ENCODE measurements at regions not wholly inside any gene's neighbourhood (a gene's known extent, or its start where the extent isn't known, plus 50 kb on each side); places are given as distances from the start of the nearest gene placed in this dataset.

- H3K4me3 ChIP-seq = no peak overlapping the region
- no peaks in the 10 kb centered on the region for H3K4me1 ChIP-seq
- H3K36me3 ChIP-seq = no peaks in the 10 kb centered on the region
- H3K9me3 ChIP-seq = no peaks in the 10 kb centered on the region
- WGBS (ENCODE audit: insufficient coverage, low coverage, low lambda C conversion rate, missing lambda C conversion rate) = no CpG with 5 or more reads among the region's 9 CpGs
- intact Hi-C loops (cut with DNase I) = no loop called here
- no peak for DNase-seq
- no peak overlapping the region for H3K27ac ChIP-seq
- no peak for ATAC-seq
- no peaks in the 10 kb centered on the region for H3K27me3 ChIP-seq
- TF ChIP-seq POLR2A (IDR thresholded peaks at IDR 0.05) (no peak), CTCF (IDR thresholded peaks at IDR 0.05) (no peak)
Measured at GRCh38 chr12:116481726-116482125, 77.5 kb upstream of the MAP1LC3B2 start.

GRCh38 chr12:116482179-116482578 is 77.0 kb upstream of the MAP1LC3B2 start:
- Histone ChIP-seq H3K36me3 (no peaks in the 10 kb centered on the region), H3K27me3 (no peaks in the 10 kb centered on the region), H3K4me1 (no peaks in the 10 kb centered on the region), H3K27ac (no peak overlapping the region), H3K9me3 (no peaks in the 10 kb centered on the region), H3K4me3 (no peak overlapping the region)
- intact Hi-C loops (cut with DNase I) = no loop called here
- DNase-seq = no peak
- TF ChIP-seq CTCF (IDR thresholded peaks at IDR 0.05) (no peak), POLR2A (IDR thresholded peaks at IDR 0.05) (no peak)
- peak in 1 of 4 donors; percentile 36 for ATAC-seq
- WGBS (ENCODE audit: insufficient coverage, low coverage, low lambda C conversion rate, missing lambda C conversion rate) = 75% methylated on average over 14 of the region's 20 CpGs

GRCh38 chr12:116482859-116483258 is 76.3 kb upstream of the MAP1LC3B2 start:
- H3K4me3 ChIP-seq = no peak overlapping the region
- H3K4me1 ChIP-seq = no peaks in the 10 kb centered on the region
- no peaks in the 10 kb centered on the region for H3K36me3 ChIP-seq
- H3K27ac ChIP-seq = no peak overlapping the region
- intact Hi-C loops (cut with DNase I) = no loop called here
- ATAC-seq (no peak), DNase-seq (no peak)
- no peak for TF ChIP-seq CTCF (IDR thresholded peaks at IDR 0.05)
- no peak for TF ChIP-seq POLR2A (IDR thresholded peaks at IDR 0.05)
- H3K27me3 ChIP-seq = no peaks in the 10 kb centered on the region
- no peaks in the 10 kb centered on the region for H3K9me3 ChIP-seq
- no CpG with 5 or more reads among the region's 6 CpGs for WGBS (ENCODE audit: insufficient coverage, low coverage, low lambda C conversion rate, missing lambda C conversion rate)

- H3K27me3 ChIP-seq = no peaks in the 10 kb centered on the region
- no peak overlapping the region for H3K4me3 ChIP-seq
- no peak for DNase-seq
- intact Hi-C loops (cut with DNase I) = no loop called here
- H3K9me3 ChIP-seq = no peaks in the 10 kb centered on the region
- TF ChIP-seq CTCF (IDR thresholded peaks at IDR 0.05) = no peak
- no peak for TF ChIP-seq POLR2A (IDR thresholded peaks at IDR 0.05)
- no peak overlapping the region for H3K27ac ChIP-seq
- ATAC-seq = no peak
- H3K4me1 ChIP-seq = no peaks in the 10 kb centered on the region
- WGBS (ENCODE audit: insufficient coverage, low coverage, low lambda C conversion rate, missing lambda C conversion rate) = 68% methylated on average over 16 of the region's 19 CpGs
- no peaks in the 10 kb centered on the region for H3K36me3 ChIP-seq
Measured at GRCh38 chr12:116483959-116484750, 75.0 kb upstream of the MAP1LC3B2 start.

Measured in right lobe of liver (tissue), 6 donors.